Peyer's patch (tissue), 4 donors: ENCODE measurements at regions not wholly inside any gene's neighbourhood (a gene's known extent, or its start where the extent isn't known, plus 50 kb on each side); places are given as distances from the start of the nearest gene placed in this dataset.

ENCODE experiments used
- CTCF ChIP-seq, 6 experiments: fragments of 450-650 bp in 4 of 6; fragments of 200-600 bp in 2 of 6; sonication (generic) in 1 of 6; IDR thresholded peaks; one replicate each; pipeline ENCODE4 v1.5.1; 2017 to 2019; ENCODE audit warnings: antibody characterized with exemption in 6 of 6, mild to moderate bottlenecking in 3 of 6, moderate library complexity in 1 of 6
- POLR2A ChIP-seq, 2 donors: fragments of 450-650 bp; IDR thresholded peaks; one replicate each; pipeline ENCODE4 v1.5.1; 2017; ENCODE audit warnings: antibody characterized with exemption in 2 of 2, mild to moderate bottlenecking in 2 of 2, moderate library complexity in 2 of 2

- TF ChIP-seq CTCF (IDR thresholded peaks at IDR 0.05) (no peak), POLR2A (IDR thresholded peaks at IDR 0.05) (no peak)
Observed at GRCh38 chr9:28215536-28216299, 642.4 kb upstream of the C9orf72 start.
